Heart right ventricle (tissue), 16 donors: ENCODE measurements at regions not wholly inside any gene's neighbourhood (a gene's known extent, or its start where the extent isn't known, plus 50 kb on each side); places are given as distances from the start of the nearest gene placed in this dataset.

Source experiments
- ATAC-seq, 8 donors: fragments of 200-7000 bp; cut with Tn5 transposase; one replicate each; pipeline ENCODE4 v1.9.1; 2020; ENCODE audit warnings: mild to moderate bottlenecking in 8 of 8, moderate library complexity in 8 of 8, moderate number of reproducible peaks in 1 of 8
- DNase-seq, 2 donors: peaks; one replicate each; pipeline ENCODE4 v3.0.0-alpha.2; 2020
- H3K27ac ChIP-seq, 10 donors: fragments of 200-600 bp; sonication (generic) in 2 of 10; one replicate each; pipeline versions ENCODE4 v1.5.0 to v1.8.0; 2020 to 2022; ENCODE audit warnings: mild to moderate bottlenecking in 3 of 10
- H3K27me3 ChIP-seq, 7 donors: fragments of 200-600 bp; one replicate each; pipeline ENCODE4 v1.8.0; 2021 to 2022; ENCODE audit warnings: mild to moderate bottlenecking in 2 of 7
- H3K36me3 ChIP-seq, 9 donors: fragments of 200-600 bp; sonication (generic) in 1 of 9; one replicate each; pipeline versions ENCODE4 v1.5.0 to v1.8.0; 2020 to 2022; ENCODE audit warnings: mild to moderate bottlenecking in 2 of 9
- H3K4me1 ChIP-seq, 9 donors: fragments of 200-600 bp; sonication (generic) in 1 of 9; one replicate each; pipeline versions ENCODE4 v1.5.0 to v1.8.0; 2020 to 2022; ENCODE audit warnings: mild to moderate bottlenecking in 4 of 9
- H3K4me3 ChIP-seq, 10 donors: fragments of 200-600 bp; sonication (generic) in 2 of 10; one replicate each; pipeline versions ENCODE4 v1.5.0 to v1.8.0; 2020 to 2022; ENCODE audit warnings: mild to moderate bottlenecking in 7 of 10, moderate library complexity in 2 of 10
- H3K9me3 ChIP-seq, 11 donors: fragments of 200-600 bp in 10 of 11; sonication (generic) in 2 of 11; one replicate each; pipeline versions ENCODE4 v1.5.0 to v1.8.0; 2013 to 2022; ENCODE audit warnings: mild to moderate bottlenecking in 2 of 11, control low read depth in 1 of 11, moderate library complexity in 1 of 11
- CTCF ChIP-seq, 9 donors: fragments of 200-600 bp; sonication (generic) in 2 of 9; IDR thresholded peaks; one replicate each; pipeline versions ENCODE4 v1.5.0 to v1.8.0; 2021 to 2022; ENCODE audit warnings: antibody characterized with exemption in 9 of 9, mild to moderate bottlenecking in 5 of 9, moderate library complexity in 1 of 9
- WGBS, 2 donors: extraction: QIAGEN DNeasy Blood & Tissue Kit; methylation state at CpG; one replicate each; pipeline ENCODE4 v1.1.7; 2013; ENCODE audit warnings: inconsistent platforms in 1 of 2; 5-methylcytosine and 5-hydroxymethylcytosine counted together
- intact Hi-C, 10 donors: fragments of 100-400 bp; cut with DNase I; formaldehyde crosslinking; loops; one replicate each; pipeline versions ENCODE4 v1.11.1 to v1.14.2; 2022
- donor health status: Arrhythmogenic right ventricular cardiomyopathy.
- donor health status: ischemic (EF 13 %, LVEDD 7.1; RV severe dilation, severe dysfunction).
- donor health status: healthy with polysubstance abuse.
- donor health status: DM: no; HTN: yes; CAD: no.
- donor health status: DM: no; HTN: no; CAD: no.
- donor health status: ischemic (EF 25% LVEDD 6.9; RV normal size, moderate dysfunction).
- donor health status: ischemic (EF 25% LVEDD 5.7; RV mildly dilated, moderate dysfunction).
- donor health status: healthy.
- donor health status: DM: yes; HTN: yes; CAD: no.
- donor health status: Ischemic cardiomyopathy.
- donor health status: ischemic (EF 35%, LVEDD 5.7; RV mildly dilated, moderate dysfunction).
- donor health status: nonischemic (EF 11% LVEDD 7.7; RV severe dilation, severe dysfunction).
- donor health status: DM: yes; HTN: yes; CAD: no.
- donor health status: PGD.
- donor health status: ischemic (EF 29% LVEDD 5.4; RV normal size, mild dysfunction).
- donor health status: nonischemic (EF 23%, LVEDD 6.1; RV moderate dilation, normal function).

- intact Hi-C loops: no loop called here
- peaks cover 0 to 3% (median 0%) of the 10 kb centered on the region in 7 donors for H3K27me3 ChIP-seq
- no peak overlapping the region for H3K27ac ChIP-seq
- no peaks in the 10 kb centered on the region for H3K9me3 ChIP-seq
- WGBS, 2 donors: 82 to 88% methylated on average over 8 of the region's 8 CpGs
- no peak for DNase-seq
- TF ChIP-seq CTCF (IDR thresholded peaks at IDR 0.05): no peak
- H3K36me3 ChIP-seq: no peaks in the 10 kb centered on the region
- no peak overlapping the region for H3K4me3 ChIP-seq
- no peak for ATAC-seq
- H3K4me1 ChIP-seq: peaks cover 0 to 7% (median 0%) of the 10 kb centered on the region in 9 donors
Measured at GRCh38 chr7:25399000-25399750, 170.9 kb upstream of the NPVF start.

DNA sequence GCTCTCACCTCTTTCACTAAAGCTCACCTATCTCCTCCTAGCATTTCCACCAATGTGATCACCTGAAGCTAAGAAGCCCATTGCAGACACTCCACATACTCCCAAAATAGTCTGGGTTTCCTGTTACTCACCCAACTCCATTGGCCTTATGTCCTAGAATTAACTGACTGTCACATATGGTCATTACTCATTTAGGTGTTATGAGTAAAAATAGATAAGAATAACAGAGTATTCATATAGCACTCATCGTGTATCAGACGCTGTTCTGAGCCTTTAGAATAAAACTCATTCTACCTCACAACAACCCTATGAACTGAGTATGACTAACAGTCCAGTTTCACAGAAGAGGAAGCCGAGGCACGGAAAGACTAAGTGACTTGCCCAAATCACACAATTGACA, 174.2 kb upstream of the NPVF start:
- no peak for TF ChIP-seq CTCF (IDR thresholded peaks at IDR 0.05)
- no peaks in the 10 kb centered on the region for H3K9me3 ChIP-seq
- H3K4me3 ChIP-seq: no peak overlapping the region
- H3K27ac ChIP-seq: no peak overlapping the region
- no peak for ATAC-seq
- intact Hi-C loops: loop anchor here in 1 of 10 donors (5.0 kb wide), 1 partner anchor 150 kb away; no protein-coding TSS in a partner anchor
- H3K27me3 ChIP-seq: peaks cover 0 to 3% (median 0%) of the 10 kb centered on the region in 7 donors
- DNase-seq: no peak
- H3K4me1 ChIP-seq: no peaks in the 10 kb centered on the region
- WGBS, 2 donors: 73 to 89% methylated on average over 4 of the region's 4 CpGs
- H3K36me3 ChIP-seq: no peaks in the 10 kb centered on the region

DNA sequence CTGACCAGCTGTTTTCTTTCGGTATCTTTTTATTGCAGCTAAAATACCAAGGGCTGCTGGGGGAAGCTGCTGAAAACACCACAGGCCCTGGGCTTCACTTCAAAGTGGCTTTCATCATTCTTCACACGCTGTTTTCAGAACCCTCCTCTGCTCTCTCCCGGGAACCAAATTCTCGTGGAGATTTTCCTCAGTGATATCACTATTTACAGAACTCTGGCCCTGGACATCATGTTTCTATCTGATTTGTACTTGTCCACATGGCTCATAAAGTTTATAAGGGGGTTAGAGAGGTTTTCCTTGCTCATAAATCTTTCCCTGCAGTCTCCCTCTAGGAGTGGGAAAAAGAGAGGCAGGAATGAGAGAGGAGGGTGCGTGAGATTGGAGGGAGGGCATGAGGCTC, 177.4 kb upstream of the NPVF start:
- 41 to 45% methylated on average over 5 of the region's 5 CpGs for WGBS, 2 donors
- H3K27ac ChIP-seq: no peak overlapping the region
- ATAC-seq (no peak), DNase-seq (no peak)
- TF ChIP-seq CTCF (IDR thresholded peaks at IDR 0.05): no peak
- H3K9me3 ChIP-seq: no peaks in the 10 kb centered on the region
- H3K4me3 ChIP-seq: no peak overlapping the region
- intact Hi-C loops: no loop called here
- H3K27me3 ChIP-seq: no peaks in the 10 kb centered on the region
- no peaks in the 10 kb centered on the region for H3K4me1 ChIP-seq
- no peaks in the 10 kb centered on the region for H3K36me3 ChIP-seq

DNA sequence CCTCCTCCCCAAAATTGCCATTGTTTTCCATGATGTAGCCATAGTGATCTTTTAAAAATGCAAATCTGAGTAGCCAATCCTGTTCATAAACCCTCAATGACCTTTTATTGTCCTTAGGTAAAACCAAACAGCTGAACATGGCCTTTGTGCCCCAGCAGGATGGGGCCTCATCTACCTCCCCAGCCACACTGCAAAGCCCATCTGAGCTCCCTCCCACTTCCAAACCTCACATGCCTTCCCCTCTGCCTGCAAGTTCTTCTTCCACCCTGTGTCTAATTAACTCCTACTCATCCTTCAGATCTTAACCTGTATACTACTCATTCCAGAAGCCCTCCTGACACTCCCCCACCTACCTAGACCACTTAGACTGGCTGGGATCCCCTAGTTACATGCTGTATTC, 178.8 kb upstream of the NPVF start:
- Histone ChIP-seq H3K4me1 (no peaks in the 10 kb centered on the region), H3K4me3 (no peak overlapping the region), H3K27me3 (no peaks in the 10 kb centered on the region), H3K9me3 (no peaks in the 10 kb centered on the region), H3K36me3 (no peaks in the 10 kb centered on the region), H3K27ac (no peak overlapping the region)
- DNase-seq: no peak
- intact Hi-C loops: no loop called here
- no peak for ATAC-seq
- TF ChIP-seq CTCF (IDR thresholded peaks at IDR 0.05): no peak
